K562 (cell line): ENCODE measurements at regions not wholly inside any gene's neighbourhood (a gene's known extent, or its start where the extent isn't known, plus 50 kb on each side); places are given as distances from the start of the nearest gene placed in this dataset.

Experiments
- ATAC-seq: fragments of 200-7000 bp; cut with Tn5 transposase; 3 replicates; pipeline ENCODE4 v1.9.1; 2020; ENCODE audit warnings: moderate library complexity
- BruUV-seq: library from RNA; stranded (reverse); fragments of 400-500 nt; replicated peaks from 2 replicates; lab custom pipeline; 2021; lab: Mats Ljungman, UMichigan
- CTCF ChIA-PET: fragments of 300-600 bp; formaldehyde crosslinking; extraction: SDS; loops from one replicate; lab custom pipeline; 2021; ENCODE audit warnings: low intra/inter-chr PET ratio; lab: Yijun Ruan, JAX
- POLR2A ChIA-PET: fragments of 300-600, 350-650 bp; sonication (Branson Sonifier 250); formaldehyde crosslinking; extraction: SDS; loops from one replicate; lab custom pipeline; 2021; ENCODE audit warnings: antibody characterized with exemption, inconsistent platforms; lab: Yijun Ruan, JAX
- DNase-seq, 4 experiments: peaks; one replicate each; pipeline versions ENCODE4 v3.0.0 to v3.0.0-alpha.2; 2011 to 2018; ENCODE audit warnings: low spot score in 3 of 4, mixed read lengths in 3 of 4; ENCODE audit errors: extremely low read depth in 1 of 4
- FAIRE-seq: peaks from 2 replicates; lab custom pipeline; 2011; peaks lifted over from hg19 to GRCh38; lab: Jason Lieb, UNC
- H2AFZ ChIP-seq: 2 replicates; pipeline ENCODE4 v1.6.0; 2011; ENCODE audit warnings: low read depth, low read length, control low read depth, inconsistent platforms
- H3K27ac ChIP-seq: fragments of 200-600 bp; 3 replicates; pipeline ENCODE4 v1.8.0; 2011; ENCODE audit warnings: low read depth, mild to moderate bottlenecking, control low read depth, inconsistent platforms, low read length, moderate library complexity, mixed read lengths; ENCODE audit errors: extremely low read depth
- H3K27me3 ChIP-seq, 2 experiments: fragments of 300-600 bp in 1 of 2; 2 replicates in 1 of 2; 3 replicates in 1 of 2; pipeline versions ENCODE4 v1.6.0 to v1.8.0; 2011; ENCODE audit warnings: inconsistent platforms in 2 of 2, low read length in 2 of 2, mild to moderate bottlenecking in 1 of 2, mixed read lengths in 1 of 2, moderate library complexity in 1 of 2; ENCODE audit not compliant: control insufficient read depth in 2 of 2, insufficient read depth in 2 of 2
- H3K36me3 ChIP-seq: fragments of 300-600 bp; 3 replicates; pipeline ENCODE4 v1.8.0; 2011; ENCODE audit warnings: mild to moderate bottlenecking, low read length, inconsistent platforms; ENCODE audit not compliant: control insufficient read depth, insufficient read depth
- H3K4me1 ChIP-seq, 2 experiments: fragments of 200-600 bp in 1 of 2; replicated peaks in 1 of 2; 2 replicates in 1 of 2; 3 replicates in 1 of 2; pipeline versions ENCODE4 v1.5.1 to v1.8.0; 2011; ENCODE audit warnings: inconsistent platforms in 2 of 2, low read length in 2 of 2, mild to moderate bottlenecking in 1 of 2, mixed read lengths in 1 of 2, moderate library complexity in 1 of 2; ENCODE audit not compliant: control insufficient read depth in 2 of 2, insufficient read depth in 2 of 2
- H3K4me2 ChIP-seq: 2 replicates; pipeline ENCODE4 v1.6.1; 2011; ENCODE audit warnings: low read length, control low read depth, inconsistent platforms, mixed read lengths; ENCODE audit not compliant: insufficient read depth
- H3K4me3 ChIP-seq: fragments of 200-600 bp; sonication (generic), shearing (Covaris generic); 2 replicates; pipeline ENCODE4 v1.5.1; 2016; ENCODE audit warnings: control low read depth, inconsistent platforms
- H3K79me2 ChIP-seq: fragments of 200-600 bp; 3 replicates; pipeline ENCODE4 v1.8.0; 2011; ENCODE audit warnings: low read length, inconsistent platforms; ENCODE audit not compliant: control insufficient read depth, insufficient read depth
- H3K9ac ChIP-seq, 2 experiments: 2 replicates each; pipeline versions ENCODE4 v1.6.0 to v1.6.1; 2011; ENCODE audit warnings: low read depth in 2 of 2, low read length in 2 of 2, control low read depth in 1 of 2, inconsistent platforms in 1 of 2, mild to moderate bottlenecking in 1 of 2, mixed read lengths in 1 of 2; ENCODE audit not compliant: insufficient read depth in 1 of 2
- H3K9me1 ChIP-seq: one replicate; pipeline ENCODE4 v1.6.0; 2011; ENCODE audit warnings: inconsistent platforms, mild to moderate bottlenecking, low read length, moderate library complexity; ENCODE audit not compliant: control insufficient read depth, insufficient read depth
- H3K9me3 ChIP-seq: replicated peaks from 2 replicates; pipeline ENCODE4 v1.5.1; 2011; ENCODE audit warnings: low read depth, low read length, inconsistent platforms; ENCODE audit not compliant: control insufficient read depth, insufficient read depth
- H4K20me1 ChIP-seq: replicated peaks from 2 replicates; pipeline ENCODE4 v1.6.1; 2011; ENCODE audit warnings: low read length, inconsistent platforms, mixed read lengths; ENCODE audit not compliant: control insufficient read depth, insufficient read depth
- BCOR ChIP-seq: fragments of 450-650 bp; IDR thresholded peaks from 2 replicates; pipeline ENCODE4 v1.6.1; 2016
- C11orf30 ChIP-seq: fragments of 450-650 bp; IDR thresholded peaks from 2 replicates; pipeline ENCODE4 v1.6.1; 2016; ENCODE audit warnings: low read depth, mild to moderate bottlenecking
- HDAC8 ChIP-seq: fragments of 450-650 bp; IDR thresholded peaks from 2 replicates; pipeline ENCODE4 v1.6.1; 2016; ENCODE audit warnings: mild to moderate bottlenecking, missing genetic modification characterization, moderate library complexity, missing compliant biosample characterization
- MYC ChIP-seq, 2 experiments: fragments of 250-450 bp in 1 of 2; sonication (Bioruptor Pico) in 1 of 2; IDR thresholded peaks; 2 replicates each; pipeline versions ENCODE4 v1.5.1 to v1.6.1; 2012 to 2021; ENCODE audit warnings: low read depth in 2 of 2, borderline replicate concordance in 1 of 2, improper control_type of control experiment in 1 of 2, low read length in 1 of 2, mild to moderate bottlenecking in 1 of 2, moderate library complexity in 1 of 2
- RAD51 ChIP-seq: fragments of 450-650 bp; IDR thresholded peaks from 2 replicates; pipeline ENCODE4 v1.7.1; 2016; ENCODE audit warnings: low read depth, mild to moderate bottlenecking, borderline replicate concordance
- SIN3B ChIP-seq: fragments of 450-650 bp; IDR thresholded peaks from 2 replicates; pipeline ENCODE4 v1.6.1; 2017; ENCODE audit warnings: low read depth, mild to moderate bottlenecking, moderate library complexity
- ZNF316 ChIP-seq: fragments of 450-650 bp; IDR thresholded peaks from 2 replicates; pipeline ENCODE4 v1.6.1; 2016
- WGBS: fragments of 100-300 bp; shearing (Covaris generic); methylation state at CpG from one replicate; pipeline ENCODE4 v1.1.6; 2016; ENCODE audit warnings: low coverage, mixed read lengths; ENCODE audit not compliant: insufficient coverage; ENCODE audit errors: missing lambda C conversion rate; 5-methylcytosine and 5-hydroxymethylcytosine counted together
- in situ Hi-C: fragments of 300-500 bp; cut with MboI; formaldehyde crosslinking; loops from 4 replicates; pipeline ENCODE4 v1.15.0; 2018; ENCODE audit warnings: inconsistent platforms, mixed read lengths
- intact Hi-C: fragments of 100-400 bp; cut with micrococcal nuclease; formaldehyde crosslinking; loops from 2 replicates; pipeline ENCODE4 v1.14.2; 2022
- TF ChIP-seq, protein P1 (sequence below): fragments of 250-450 bp; sonication (Bioruptor Pico); IDR thresholded peaks from 2 replicates; pipeline ENCODE4 v1.5.0; 2020; ENCODE audit warnings: mild to moderate bottlenecking

DNA sequence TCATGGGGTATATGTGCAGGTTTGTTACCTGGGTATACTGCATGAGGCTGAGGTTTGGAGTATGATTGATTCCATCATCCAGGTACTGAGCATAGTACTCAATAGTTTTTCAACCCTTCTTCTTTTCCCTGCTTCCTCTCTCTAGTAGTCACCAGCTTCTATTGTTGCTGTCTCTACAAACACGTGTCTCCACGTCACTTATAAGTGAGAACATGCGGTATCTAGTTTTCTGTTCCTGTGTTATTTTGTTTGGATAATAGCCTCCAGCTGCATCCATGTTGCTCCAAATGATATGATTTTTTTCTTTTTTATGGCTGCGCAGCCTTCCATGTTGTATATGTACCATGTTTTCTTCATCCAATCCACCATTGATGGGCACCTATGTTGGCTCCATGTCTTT lies 214.8 kb upstream of the TFPI start (continued):
- TF ChIP-seq MYC (IDR thresholded peaks at IDR 0.05; ENCODE audit: low read depth, low read length), result no peak
- no peak for TF ChIP-seq MYC (CRISPR knock-in tag; IDR thresholded peaks at IDR 0.05; ENCODE audit: borderline replicate concordance, low read depth)

DNA sequence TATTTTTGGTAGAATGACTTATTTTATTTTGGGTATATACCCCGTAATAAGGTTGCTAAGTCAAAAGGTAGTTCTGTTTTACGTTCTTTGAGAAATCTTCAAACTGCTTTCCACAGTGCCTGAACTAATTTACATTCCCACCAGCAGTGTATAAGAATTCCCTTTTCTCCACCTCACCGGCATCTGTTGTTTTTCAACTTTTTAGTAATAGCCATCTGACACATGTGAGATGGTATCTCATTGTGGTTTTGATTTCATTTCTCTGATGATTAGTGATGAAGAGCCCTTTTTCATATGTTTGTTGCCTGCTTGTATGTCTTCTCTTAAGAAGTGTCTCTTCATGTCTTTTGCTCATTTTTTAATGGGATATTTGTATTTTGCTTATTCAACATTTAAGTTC lies 215.2 kb upstream of the TFPI start:
- no peak for ATAC-seq
- intact Hi-C loops, result no loop called here
- WGBS, result 5% methylated on average over 3 of the region's 3 CpGs

More for the DNA sequence above, 215.2 kb upstream of the TFPI start:
- H4K20me1 ChIP-seq, result no peaks in the 10 kb centered on the region
- no peaks in the 10 kb centered on the region for H3K4me1 ChIP-seq
- no peak overlapping the region for H3K4me2 ChIP-seq
- no peaks in the 10 kb centered on the region for H3K36me3 ChIP-seq
- no peak for DNase-seq
- H3K27ac ChIP-seq, result no peak overlapping the region
- no peaks in the 10 kb centered on the region for H3K9me1 ChIP-seq
- POLR2A ChIA-PET, result no interaction called here
- H3K4me3 ChIP-seq, result no peak overlapping the region
- TF ChIP-seq, protein P1, sequence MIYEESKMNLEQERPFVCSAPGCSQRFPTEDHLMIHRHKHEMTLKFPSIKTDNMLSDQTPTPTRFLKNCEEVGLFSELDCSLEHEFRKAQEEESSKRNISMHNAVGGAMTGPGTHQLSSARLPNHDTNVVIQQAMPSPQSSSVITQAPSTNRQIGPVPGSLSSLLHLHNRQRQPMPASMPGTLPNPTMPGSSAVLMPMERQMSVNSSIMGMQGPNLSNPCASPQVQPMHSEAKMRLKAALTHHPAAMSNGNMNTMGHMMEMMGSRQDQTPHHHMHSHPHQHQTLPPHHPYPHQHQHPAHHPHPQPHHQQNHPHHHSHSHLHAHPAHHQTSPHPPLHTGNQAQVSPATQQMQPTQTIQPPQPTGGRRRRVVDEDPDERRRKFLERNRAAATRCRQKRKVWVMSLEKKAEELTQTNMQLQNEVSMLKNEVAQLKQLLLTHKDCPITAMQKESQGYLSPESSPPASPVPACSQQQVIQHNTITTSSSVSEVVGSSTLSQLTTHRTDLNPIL (CRISPR knock-in tag), result no peak
- TF ChIP-seq SIN3B (no peak), BCOR (no peak), HDAC8 (tag) (no peak), C11orf30 (0 out of 2 replicates have a peak, but pooled peaks have one; percentile 11), ZNF316 (peak; percentile 39; the same call in 1 of the 2 replicates), RAD51 (no peak)
- TF ChIP-seq, all 486 proteins: peak for 2
- BruUV-seq, result no TSS peak
- in situ Hi-C loops, result no loop called here
- FAIRE-seq, result no peak
- no peaks in the 10 kb centered on the region for H3K9me3 ChIP-seq
- H3K79me2 ChIP-seq, result no peaks in the 10 kb centered on the region
- no peaks in the 10 kb centered on the region for H3K27me3 ChIP-seq
- CTCF ChIA-PET, result no interaction called here
- H3K9ac ChIP-seq, result no peak overlapping the region
- H2AFZ ChIP-seq, result no peak overlapping the region
